Femur (tissue), 1 donor: ENCODE measurements at regions not wholly inside any gene's neighbourhood (a gene's known extent, or its start where the extent isn't known, plus 50 kb on each side); places are given as distances from the start of the nearest gene placed in this dataset.
A peak's percentile ranks its signal among the peaks of the same experiment; 100 is the strongest.
"Not testable (repeated sequence)": the region's sequence is repeated elsewhere in the genome, so short reads cannot be mapped to it uniquely, and the experiment has no call there.

Source experiments
- DNase-seq: peaks from one replicate; pipeline ENCODE4 v3.0.0-alpha.2; 2017

GRCh38 chr15:83335542-83335941, 51.1 kb upstream of the BNC1 start:
- DNase-seq = not testable (repeated sequence)

DNA sequence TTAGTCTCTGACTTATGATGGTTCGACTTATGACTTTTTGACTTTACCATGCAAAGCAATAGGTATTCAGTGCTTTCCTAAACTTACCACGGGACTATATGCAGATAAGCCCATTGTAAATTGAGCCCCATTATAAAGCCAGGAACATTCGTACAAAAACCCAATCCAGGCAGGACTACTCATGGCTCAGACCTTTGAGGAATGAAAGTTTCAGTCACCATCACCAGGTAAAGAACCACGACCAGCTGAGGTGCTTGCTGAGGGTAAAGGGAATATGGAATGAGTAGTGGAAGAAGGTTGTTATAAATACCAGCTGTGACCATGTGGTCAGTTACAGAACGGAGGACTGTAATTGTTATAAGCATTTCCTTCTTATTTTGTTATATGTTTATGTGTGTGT, 54.9 kb upstream of the BNC1 start:
- no peak for DNase-seq

GRCh38 chr15:83340087-83340486, 55.6 kb upstream of the BNC1 start:
- DNase-seq = no peak

GRCh38 chr15:83346342-83346741, 61.9 kb upstream of the BNC1 start:
- DNase-seq = no peak

DNA sequence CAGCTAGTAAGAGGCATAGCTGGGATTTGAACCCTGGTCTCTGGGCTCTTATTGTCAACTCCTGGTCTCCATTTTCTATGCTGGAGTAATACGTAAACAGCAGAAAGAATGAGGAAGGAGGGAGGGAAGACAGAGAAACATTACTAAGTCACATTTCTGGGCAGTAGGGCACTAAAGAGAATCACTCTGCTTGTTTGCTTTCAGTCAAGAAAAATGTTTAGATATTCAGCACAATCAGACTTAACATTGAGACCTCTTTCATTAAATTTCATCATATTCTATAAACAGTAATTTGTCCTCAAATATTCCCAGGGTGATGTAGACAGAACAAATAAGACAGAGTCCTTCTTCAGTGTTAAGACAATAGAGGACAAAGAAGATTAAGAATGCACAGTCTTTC, 67.7 kb upstream of the BNC1 start:
- no peak for DNase-seq

GRCh38 chr15:83356501-83357399, 72.3 kb upstream of the BNC1 start:
- DNase-seq = no peak

DNA sequence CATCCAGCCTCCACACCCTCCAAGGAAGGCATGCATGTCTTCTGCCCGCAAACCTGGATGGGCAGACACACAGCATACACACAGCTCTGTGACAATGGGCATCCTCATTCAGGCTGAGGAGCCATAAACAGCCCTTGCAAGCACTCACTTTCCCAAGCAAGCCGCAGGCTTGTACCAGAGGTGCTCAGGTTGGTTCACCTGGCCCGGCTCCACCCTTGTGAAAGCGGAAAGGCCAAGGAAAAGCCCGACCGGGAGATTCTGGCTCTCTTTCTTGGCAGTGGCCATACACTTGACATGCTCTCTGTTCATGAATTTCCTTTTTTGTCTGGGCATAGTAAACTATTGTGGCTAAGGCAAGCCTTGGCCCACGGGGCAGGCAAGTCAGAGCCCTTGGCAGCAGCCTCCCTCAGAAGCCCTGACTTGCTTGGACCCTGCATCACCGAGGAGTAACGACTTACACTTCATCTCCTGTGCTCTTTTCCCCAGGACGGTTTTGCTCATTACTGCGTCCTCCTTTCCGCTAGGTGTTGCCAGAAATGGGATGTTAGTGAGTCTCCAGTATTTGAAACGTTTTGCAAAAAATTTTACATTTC, 74.6 kb upstream of the BNC1 start:
- no peak for DNase-seq

DNA sequence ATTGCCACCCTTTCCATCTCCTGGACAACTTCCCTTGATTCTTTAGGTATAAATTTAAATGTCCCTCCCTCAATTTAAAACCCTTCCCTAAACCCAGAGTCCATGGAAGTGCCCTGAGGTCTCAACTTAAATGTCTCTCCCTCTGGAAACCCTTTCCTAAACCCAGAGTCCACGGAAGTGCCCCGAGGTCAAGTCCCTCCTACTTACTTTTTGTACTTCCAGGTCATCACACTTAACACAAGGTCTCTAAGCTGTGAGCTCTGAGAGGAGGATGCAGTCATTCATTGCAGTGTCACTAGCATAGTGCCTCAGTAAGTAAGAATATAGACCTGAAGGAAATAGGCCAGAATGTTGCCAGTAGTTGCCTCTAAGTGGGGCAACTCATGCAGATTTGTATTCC, 78.2 kb upstream of the BNC1 start:
- DNase-seq = no peak

- no peak for DNase-seq
Measured at GRCh38 chr15:83364501-83364900, 80.0 kb upstream of the BNC1 start.

- DNase-seq = peak; percentile 55
Measured at GRCh38 chr15:83365370-83365938, 81.0 kb upstream of the BNC1 start.

DNA sequence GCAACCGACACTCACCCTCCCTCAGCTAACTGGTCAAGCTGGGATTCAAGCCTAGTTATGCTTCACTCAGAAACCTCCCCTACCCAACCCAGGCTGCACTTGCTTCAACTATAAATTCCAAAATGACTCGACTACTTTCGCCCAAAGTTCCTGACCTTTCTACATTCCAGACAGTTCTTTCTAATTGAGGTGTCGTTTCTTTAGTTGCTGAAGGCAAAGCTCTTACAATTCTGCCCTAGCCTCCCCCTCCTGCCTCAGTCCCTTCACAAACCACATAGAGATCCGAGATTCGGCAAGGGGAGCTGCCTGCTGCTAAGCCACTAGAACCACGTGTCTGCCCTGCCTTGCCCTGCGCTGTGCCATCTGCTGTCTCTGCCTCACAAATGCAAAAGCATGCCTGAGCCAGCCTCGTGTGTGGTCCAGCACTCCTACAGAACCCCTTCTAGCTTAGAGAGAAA, 74.7 kb upstream of the SH3GL3 start:
- DNase-seq = no peak

DNA sequence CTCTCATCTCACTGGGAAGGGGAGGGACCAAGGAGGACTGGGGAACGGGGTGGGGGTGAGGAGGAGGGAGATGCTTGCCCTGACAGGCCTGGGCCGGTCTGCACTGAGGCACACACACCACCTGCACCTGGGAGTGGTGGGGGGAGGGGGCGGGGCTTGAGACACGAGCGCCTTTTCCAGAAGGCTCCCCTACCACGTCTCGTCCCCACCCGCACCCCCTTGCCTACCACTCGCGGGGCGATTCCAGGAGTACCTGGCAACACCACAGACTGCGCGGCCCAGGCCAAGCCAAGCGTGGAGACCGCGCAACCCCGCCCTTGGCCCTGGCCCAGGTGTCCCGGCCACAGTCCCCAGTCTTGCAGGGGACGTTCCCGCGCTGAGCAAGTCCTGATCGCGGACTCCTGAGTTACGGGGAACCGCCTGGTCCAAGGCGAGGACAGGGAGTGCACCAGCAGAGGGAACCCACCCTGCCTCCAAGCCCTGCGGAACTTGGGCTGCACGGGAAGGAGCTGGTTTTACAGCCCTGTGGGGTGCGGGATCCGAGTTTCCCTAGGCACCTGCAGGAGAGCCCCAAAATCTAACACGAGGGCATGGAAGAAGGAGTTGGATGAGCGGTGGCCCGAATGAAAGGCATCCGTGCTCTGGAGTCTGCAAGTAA, 68.1 kb upstream of the SH3GL3 start:
- no peak for DNase-seq

- DNase-seq = no peak
Measured at GRCh38 chr15:83379579-83379959, 67.6 kb upstream of the SH3GL3 start.

- DNase-seq = no peak
Measured at GRCh38 chr15:83380059-83380458, 67.1 kb upstream of the SH3GL3 start.

DNA sequence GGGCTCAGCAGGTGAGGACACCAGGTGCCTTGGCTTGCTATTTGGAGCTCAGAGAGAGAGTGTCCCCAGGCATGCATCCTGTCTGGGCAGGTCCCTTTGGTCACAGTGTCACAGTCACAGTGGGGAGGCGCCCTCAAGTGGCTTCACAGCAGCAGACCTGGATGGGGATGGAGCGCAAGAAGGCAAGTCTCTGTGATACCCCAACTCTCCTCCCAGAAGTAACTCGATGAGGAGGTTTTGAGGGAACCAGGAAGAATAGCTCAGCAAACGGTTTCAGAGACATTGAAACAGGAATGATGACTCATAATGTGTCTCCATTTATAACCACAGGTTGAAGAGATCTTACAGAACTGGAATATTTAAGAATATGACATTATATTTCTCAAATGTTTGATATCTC, 66.5 kb upstream of the SH3GL3 start:
- peak; percentile 39 for DNase-seq

DNA sequence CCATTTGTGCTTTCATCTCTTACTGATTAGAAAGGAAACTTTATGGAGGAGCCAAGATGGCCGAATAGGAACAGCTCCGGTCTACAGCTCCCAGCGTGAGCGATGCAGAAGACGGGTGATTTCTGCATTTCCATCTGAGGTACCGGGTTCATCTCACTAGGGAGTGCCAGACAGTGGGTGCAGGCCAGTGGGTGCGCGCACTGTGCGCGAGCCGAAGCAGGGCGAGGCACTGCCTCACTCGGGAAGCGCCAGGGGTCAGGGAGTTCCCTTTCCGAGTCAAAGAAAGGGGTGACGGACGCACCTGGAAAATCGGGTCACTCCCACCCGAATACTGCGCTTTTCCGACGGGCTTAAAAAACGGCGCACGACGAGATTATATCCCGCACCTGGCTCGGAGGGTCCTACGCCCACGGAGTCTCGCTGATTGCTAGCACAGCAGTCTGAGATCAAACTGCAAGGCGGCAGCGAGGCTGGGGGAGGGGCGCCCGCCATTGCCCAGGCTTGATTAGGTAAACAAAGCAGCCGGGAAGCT, 63.5 kb upstream of the SH3GL3 start:
- DNase-seq = not testable (repeated sequence)

DNA sequence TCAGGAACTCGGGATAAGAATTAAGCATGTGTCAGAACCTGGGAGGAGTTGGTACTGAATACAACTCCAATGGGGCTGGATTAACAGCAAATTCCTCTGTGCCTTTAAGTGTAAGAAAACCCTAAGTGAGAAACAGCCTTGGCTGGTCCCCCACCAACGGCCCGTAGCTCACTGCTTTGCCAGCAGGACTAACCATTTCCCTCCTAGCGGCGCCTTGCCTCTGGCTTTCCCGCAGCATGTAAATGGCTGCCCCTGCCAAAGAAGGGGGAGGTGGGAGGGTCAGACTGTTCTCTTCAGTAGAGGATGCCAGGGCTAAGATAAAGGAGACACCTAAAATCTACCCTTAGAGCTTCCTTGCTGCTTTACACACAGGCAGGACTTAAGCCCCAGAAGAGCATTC, 51.0 kb upstream of the SH3GL3 start:
- peak; percentile 67 for DNase-seq
